ENCODE measurements at regions not wholly inside any gene's neighbourhood (a gene's known extent, or its start where the extent isn't known, plus 50 kb on each side); places are given as distances from the start of the nearest gene placed in this dataset.

- no peak for TF ChIP-seq CTCF (IDR thresholded peaks at IDR 0.05; ENCODE audit: insufficient read depth, low read length, poor library complexity, severe bottlenecking)
- TF ChIP-seq EZH2phosphoT487 (conservative IDR thresholded peaks at IDR 0.05; ENCODE audit: low read length) = no peak
These were observed 303.8 kb upstream of the IRX4 start for GRCh38 chr5:2186472-2187015.
